ENCODE measurements at regions not wholly inside any gene's neighbourhood (a gene's known extent, or its start where the extent isn't known, plus 50 kb on each side); places are given as distances from the start of the nearest gene placed in this dataset.

GRCh38 chr12:90473831-90474230 lies 481.1 kb downstream of the CCER1 start:
- no peaks in the 10 kb centered on the region for H3K27me3 ChIP-seq (ENCODE audit: insufficient read depth, low read depth, low read length)
- no peak overlapping the region for H2AFZ ChIP-seq (ENCODE audit: low read depth, low read length)
- H3K4me2 ChIP-seq (ENCODE audit: low read length), result no peak overlapping the region
- H3K79me2 ChIP-seq (replicated peaks; ENCODE audit: insufficient read depth, low read length), result no peaks in the 10 kb centered on the region
- H3K27ac ChIP-seq (ENCODE audit: low read length), result no peak overlapping the region
- TF ChIP-seq RAD21 (conservative IDR thresholded peaks at IDR 0.05), result no peak
- TF ChIP-seq TAF1 (IDR thresholded peaks at IDR 0.05; ENCODE audit: low read depth), result no peak
- no peak for TF ChIP-seq CTCF (IDR thresholded peaks at IDR 0.05; ENCODE audit: poor library complexity, severe bottlenecking)
- no peak for TF ChIP-seq EZH2 (IDR thresholded peaks at IDR 0.05; ENCODE audit: borderline replicate concordance, insufficient read depth, low read length, poor library complexity, severe bottlenecking)
- TF ChIP-seq REST (IDR thresholded peaks at IDR 0.05; ENCODE audit: borderline replicate concordance), result no peak
- no peak for TF ChIP-seq POLR2AphosphoS5 (IDR thresholded peaks at IDR 0.05)
- H3K4me3 ChIP-seq (ENCODE audit: low read length), result no peak overlapping the region
- H3K9me2 ChIP-seq (ENCODE audit: insufficient read depth, low read length), result no peaks in the 10 kb centered on the region
- H3F3A ChIP-seq (ENCODE audit: insufficient read depth, low read length, poor library complexity, severe bottlenecking), result no peaks in the 10 kb centered on the region
- no peaks in the 10 kb centered on the region for H4K20me1 ChIP-seq (ENCODE audit: insufficient read depth)
- H3K9ac ChIP-seq (ENCODE audit: low read length), result no peak overlapping the region
- H3K9me3 ChIP-seq (ENCODE audit: low read length), result peaks cover 5% of the 10 kb centered on the region
- H3K36me3 ChIP-seq (ENCODE audit: insufficient read depth, low read length), result no peaks in the 10 kb centered on the region

- H3K9me3 ChIP-seq (ENCODE audit: low read length), result no peaks in the 10 kb centered on the region
- H3K4me3 ChIP-seq (ENCODE audit: low read length), result no peak overlapping the region
- no peaks in the 10 kb centered on the region for H3K79me2 ChIP-seq (replicated peaks; ENCODE audit: insufficient read depth, low read length)
- no peaks in the 10 kb centered on the region for H3K27me3 ChIP-seq (ENCODE audit: insufficient read depth, low read depth, low read length)
- H3K27ac ChIP-seq (ENCODE audit: low read length), result no peak overlapping the region
- no peak overlapping the region for H3K4me2 ChIP-seq (ENCODE audit: low read length)
- TF ChIP-seq EP300 (conservative IDR thresholded peaks at IDR 0.05; ENCODE audit: poor library complexity, severe bottlenecking), result no peak
- H3K36me3 ChIP-seq (ENCODE audit: insufficient read depth, low read length), result no peaks in the 10 kb centered on the region
- no peak overlapping the region for H2AFZ ChIP-seq (ENCODE audit: low read depth, low read length)
- no peaks in the 10 kb centered on the region for H3K9me2 ChIP-seq (ENCODE audit: insufficient read depth, low read length)
- no peaks in the 10 kb centered on the region for H4K20me1 ChIP-seq (ENCODE audit: insufficient read depth)
- no peaks in the 10 kb centered on the region for H3F3A ChIP-seq (ENCODE audit: insufficient read depth, low read length, poor library complexity, severe bottlenecking)
- H3K9ac ChIP-seq (ENCODE audit: low read length), result no peak overlapping the region
Measured at GRCh38 chr12:90460681-90461080, 494.3 kb downstream of the CCER1 start.

GRCh38 chr12:90456248-90456647 lies 498.7 kb downstream of the CCER1 start:
- Histone ChIP-seq H3K9me3 (ENCODE audit: low read length) (no peaks in the 10 kb centered on the region), H3K79me2 (replicated peaks; ENCODE audit: insufficient read depth, low read length) (no peaks in the 10 kb centered on the region), H3F3A (ENCODE audit: insufficient read depth, low read length, poor library complexity, severe bottlenecking) (no peaks in the 10 kb centered on the region), H3K36me3 (ENCODE audit: insufficient read depth, low read length) (no peaks in the 10 kb centered on the region), H3K9me2 (ENCODE audit: insufficient read depth, low read length) (no peaks in the 10 kb centered on the region), H3K27ac (ENCODE audit: low read length) (no peak overlapping the region), H3K4me2 (ENCODE audit: low read length) (no peak overlapping the region), H2AFZ (ENCODE audit: low read depth, low read length) (no peak overlapping the region), H3K9ac (ENCODE audit: low read length) (no peak overlapping the region), H3K27me3 (ENCODE audit: insufficient read depth, low read depth, low read length) (no peaks in the 10 kb centered on the region), H4K20me1 (ENCODE audit: insufficient read depth) (no peaks in the 10 kb centered on the region), H3K4me3 (ENCODE audit: low read length) (no peak overlapping the region)
- TF ChIP-seq EZH2 (IDR thresholded peaks at IDR 0.05; ENCODE audit: borderline replicate concordance, insufficient read depth, low read length, poor library complexity, severe bottlenecking) (no peak), REST (IDR thresholded peaks at IDR 0.05; ENCODE audit: borderline replicate concordance) (no peak), CTCF (IDR thresholded peaks at IDR 0.05; ENCODE audit: poor library complexity, severe bottlenecking) (no peak), MXI1 (conservative IDR thresholded peaks at IDR 0.05; ENCODE audit: poor library complexity, severe bottlenecking) (no peak)

Measured in neural cell (in vitro differentiated cells).